ENCODE measurements at regions not wholly inside any gene's neighbourhood (a gene's known extent, or its start where the extent isn't known, plus 50 kb on each side); places are given as distances from the start of the nearest gene placed in this dataset.

DNA sequence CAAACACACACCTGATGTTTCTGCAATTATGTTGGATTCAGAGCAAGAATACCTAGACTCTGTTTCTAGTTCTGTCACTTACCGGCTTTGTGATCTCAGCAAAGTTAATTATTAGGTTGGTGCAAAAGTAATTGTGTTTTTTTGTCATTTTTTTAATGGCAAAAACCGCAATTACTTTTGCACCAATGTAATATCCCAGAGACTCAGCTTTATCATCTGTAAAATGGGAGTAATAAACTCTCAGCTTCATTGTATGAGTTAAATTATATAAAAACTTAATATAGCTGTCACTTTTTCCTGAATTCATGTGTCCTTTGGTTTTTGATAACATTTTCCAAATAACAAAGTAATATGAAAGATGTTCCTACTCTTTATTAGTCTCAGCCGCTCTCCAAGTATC lies 251.7 kb downstream of the TRIB2 start:
- TF ChIP-seq EZH2phosphoT487 (IDR thresholded peaks at IDR 0.05) (no peak), EZH2 (IDR thresholded peaks at IDR 0.05) (no peak)
- TF ChIP-seq, protein P1, sequence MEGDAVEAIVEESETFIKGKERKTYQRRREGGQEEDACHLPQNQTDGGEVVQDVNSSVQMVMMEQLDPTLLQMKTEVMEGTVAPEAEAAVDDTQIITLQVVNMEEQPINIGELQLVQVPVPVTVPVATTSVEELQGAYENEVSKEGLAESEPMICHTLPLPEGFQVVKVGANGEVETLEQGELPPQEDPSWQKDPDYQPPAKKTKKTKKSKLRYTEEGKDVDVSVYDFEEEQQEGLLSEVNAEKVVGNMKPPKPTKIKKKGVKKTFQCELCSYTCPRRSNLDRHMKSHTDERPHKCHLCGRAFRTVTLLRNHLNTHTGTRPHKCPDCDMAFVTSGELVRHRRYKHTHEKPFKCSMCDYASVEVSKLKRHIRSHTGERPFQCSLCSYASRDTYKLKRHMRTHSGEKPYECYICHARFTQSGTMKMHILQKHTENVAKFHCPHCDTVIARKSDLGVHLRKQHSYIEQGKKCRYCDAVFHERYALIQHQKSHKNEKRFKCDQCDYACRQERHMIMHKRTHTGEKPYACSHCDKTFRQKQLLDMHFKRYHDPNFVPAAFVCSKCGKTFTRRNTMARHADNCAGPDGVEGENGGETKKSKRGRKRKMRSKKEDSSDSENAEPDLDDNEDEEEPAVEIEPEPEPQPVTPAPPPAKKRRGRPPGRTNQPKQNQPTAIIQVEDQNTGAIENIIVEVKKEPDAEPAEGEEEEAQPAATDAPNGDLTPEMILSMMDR (IDR thresholded peaks at IDR 0.05), result no peak
- no peaks in the 10 kb centered on the region for H4K20me1 ChIP-seq (ENCODE audit: low read depth)
- H3K9ac ChIP-seq, result no peak overlapping the region
- H3K9me3 ChIP-seq (ENCODE audit: low read depth), result no peaks in the 10 kb centered on the region
- Mint-ChIP-seq H3K27me3 (ENCODE audit: insufficient read depth, low read depth) (peaks cover 2% of the 10 kb centered on the region), H3K27ac (no peak overlapping the region), H3K4me1 (peaks cover 6% of the 10 kb centered on the region), H3K36me3 (no peaks in the 10 kb centered on the region), H3K4me3 (no peak overlapping the region), H3K9me3 (peaks cover 9% of the 10 kb centered on the region)
- no peaks in the 10 kb centered on the region for H3F3A ChIP-seq (ENCODE audit: low read depth)
- H3K4me1 ChIP-seq, result no peaks in the 10 kb centered on the region
- no peak overlapping the region for H3K27ac ChIP-seq
- H3K4me2 ChIP-seq, result no peak overlapping the region
- no peak for DNase-seq (ENCODE audit: low spot score)
- no peak overlapping the region for H3K4me3 ChIP-seq
- no peaks in the 10 kb centered on the region for H3K79me2 ChIP-seq (ENCODE audit: low read depth)
- no peak overlapping the region for H2AFZ ChIP-seq (replicated peaks)
- no peaks in the 10 kb centered on the region for H3K27me3 ChIP-seq
- H3K36me3 ChIP-seq, result no peaks in the 10 kb centered on the region

- no peak overlapping the region for H3K4me3 Mint-ChIP-seq
- Histone ChIP-seq H3K4me2 (no peak overlapping the region), H3K9ac (no peak overlapping the region), H4K20me1 (ENCODE audit: low read depth) (no peaks in the 10 kb centered on the region), H3K4me1 (no peaks in the 10 kb centered on the region), H3K9me3 (ENCODE audit: low read depth) (no peaks in the 10 kb centered on the region), H3K4me3 (no peak overlapping the region), H3K27ac (no peak overlapping the region), H3K79me2 (ENCODE audit: low read depth) (no peaks in the 10 kb centered on the region), H3F3A (ENCODE audit: low read depth) (no peaks in the 10 kb centered on the region), H3K27me3 (no peaks in the 10 kb centered on the region), H3K36me3 (no peaks in the 10 kb centered on the region), H2AFZ (replicated peaks) (no peak overlapping the region)
- H3K27ac Mint-ChIP-seq, result no peak overlapping the region
- H3K9me3 Mint-ChIP-seq, result peaks cover 14% of the 10 kb centered on the region
- H3K27me3 Mint-ChIP-seq (ENCODE audit: insufficient read depth, low read depth), result peaks cover 2% of the 10 kb centered on the region
- H3K36me3 Mint-ChIP-seq, result no peaks in the 10 kb centered on the region
- DNase-seq (ENCODE audit: low spot score), result no peak
- TF ChIP-seq EZH2phosphoT487 (IDR thresholded peaks at IDR 0.05) (no peak), EZH2 (IDR thresholded peaks at IDR 0.05) (no peak)
- TF ChIP-seq, protein P1 (IDR thresholded peaks at IDR 0.05), result no peak
- H3K4me1 Mint-ChIP-seq, result no peaks in the 10 kb centered on the region
Measured at GRCh38 chr2:12970861-12971260, 254.1 kb downstream of the TRIB2 start.

DNA sequence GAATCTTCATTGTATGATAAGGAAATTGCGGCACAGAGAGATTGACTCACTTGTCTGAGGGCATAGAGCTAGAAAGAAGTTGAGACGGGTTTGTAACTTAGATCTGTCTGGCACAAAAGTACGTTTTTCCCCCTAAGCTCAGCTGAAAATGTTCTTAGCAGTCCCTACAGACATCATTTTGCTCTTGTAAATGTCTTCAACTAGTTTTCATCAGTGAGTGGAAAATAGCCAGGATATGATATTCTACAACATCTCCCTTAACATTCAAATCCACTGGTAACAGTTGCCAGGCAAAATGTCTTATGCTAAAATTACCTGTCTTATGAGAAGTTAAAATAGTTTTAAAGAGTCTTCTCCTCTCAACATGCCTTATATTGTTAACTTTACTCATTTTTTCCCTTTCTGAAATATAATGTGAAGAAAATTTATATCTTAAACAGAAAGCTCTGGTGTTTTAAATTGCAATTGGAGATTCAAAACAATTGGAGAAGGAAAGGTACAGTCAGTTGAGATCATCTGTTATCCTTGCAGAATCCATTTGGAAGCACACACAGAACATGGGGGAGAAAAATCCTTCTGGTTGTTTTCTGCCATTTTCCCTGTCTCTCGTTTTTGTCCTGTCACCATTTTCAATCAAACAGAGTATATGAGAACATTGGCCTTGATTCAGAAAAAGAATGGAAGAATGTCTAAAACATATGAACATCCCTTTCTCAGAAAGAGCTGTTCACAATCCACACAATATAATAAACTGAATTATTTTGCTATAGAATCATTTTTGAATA lies 255.0 kb downstream of the TRIB2 start:
- H3K9me3 Mint-ChIP-seq, result peaks cover 14% of the 10 kb centered on the region
- Histone ChIP-seq H3K4me3 (no peak overlapping the region), H3K4me2 (no peak overlapping the region), H3K9ac (no peak overlapping the region), H3K4me1 (no peaks in the 10 kb centered on the region), H3K27me3 (no peaks in the 10 kb centered on the region), H4K20me1 (ENCODE audit: low read depth) (no peaks in the 10 kb centered on the region), H3K27ac (no peak overlapping the region), H2AFZ (replicated peaks) (no peak overlapping the region), H3K9me3 (ENCODE audit: low read depth) (no peaks in the 10 kb centered on the region), H3K36me3 (no peaks in the 10 kb centered on the region), H3F3A (ENCODE audit: low read depth) (no peaks in the 10 kb centered on the region), H3K79me2 (ENCODE audit: low read depth) (no peaks in the 10 kb centered on the region)
- no peak overlapping the region for H3K27ac Mint-ChIP-seq
- H3K36me3 Mint-ChIP-seq, result no peaks in the 10 kb centered on the region
- H3K4me3 Mint-ChIP-seq, result no peak overlapping the region
- no peak for DNase-seq (ENCODE audit: low spot score)
- no peaks in the 10 kb centered on the region for H3K4me1 Mint-ChIP-seq
- peaks cover 2% of the 10 kb centered on the region for H3K27me3 Mint-ChIP-seq (ENCODE audit: insufficient read depth, low read depth)
- TF ChIP-seq EZH2 (IDR thresholded peaks at IDR 0.05), result no peak
- TF ChIP-seq, protein P1 (IDR thresholded peaks at IDR 0.05), result no peak
- TF ChIP-seq EZH2phosphoT487 (IDR thresholded peaks at IDR 0.05), result no peak
